GM18951 (cell line): ENCODE measurements at regions not wholly inside any gene's neighbourhood (a gene's known extent, or its start where the extent isn't known, plus 50 kb on each side); places are given as distances from the start of the nearest gene placed in this dataset.

Experiments used
- POLR2A ChIP-seq: IDR thresholded peaks from 4 replicates; pipeline ENCODE4 v1.6.1; 2011; ENCODE audit warnings: mild to moderate bottlenecking; ENCODE audit not compliant: insufficient read length, insufficient read depth; ENCODE audit errors: extremely low read depth
- in situ Hi-C: fragments of 300-500 bp; cut with MboI; formaldehyde crosslinking; loops from one replicate; pipeline ENCODE4 v1.12.0; 2022; ENCODE audit warnings: low sequenced_read_pairs, mixed read lengths, inconsistent platforms; ENCODE audit not compliant: unreplicated experiment

GRCh38 chr4:178333355-178333754 lies 891.1 kb upstream of the AGA start:
- no peak for TF ChIP-seq POLR2A
- in situ Hi-C loops = no loop called here

DNA sequence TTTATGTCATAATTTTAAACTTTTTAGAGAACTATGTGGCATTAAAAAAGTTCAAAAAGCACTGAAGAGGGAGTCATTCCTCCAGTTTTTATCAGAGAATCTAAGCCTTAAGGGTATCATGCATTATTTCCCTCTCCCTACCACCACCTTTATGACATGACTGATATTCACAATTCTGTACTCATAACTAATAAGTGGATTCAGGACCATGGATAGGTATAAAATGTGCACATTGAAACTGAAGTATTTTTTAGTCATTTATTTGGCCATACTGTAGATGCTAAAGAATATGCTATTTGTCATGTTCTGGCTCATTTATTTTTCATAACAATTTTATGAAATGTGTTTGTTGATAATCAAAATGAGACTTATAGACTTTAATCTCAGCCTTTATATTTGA lies 897.5 kb upstream of the AGA start:
- in situ Hi-C loops = no loop called here
- no peak for TF ChIP-seq POLR2A

DNA sequence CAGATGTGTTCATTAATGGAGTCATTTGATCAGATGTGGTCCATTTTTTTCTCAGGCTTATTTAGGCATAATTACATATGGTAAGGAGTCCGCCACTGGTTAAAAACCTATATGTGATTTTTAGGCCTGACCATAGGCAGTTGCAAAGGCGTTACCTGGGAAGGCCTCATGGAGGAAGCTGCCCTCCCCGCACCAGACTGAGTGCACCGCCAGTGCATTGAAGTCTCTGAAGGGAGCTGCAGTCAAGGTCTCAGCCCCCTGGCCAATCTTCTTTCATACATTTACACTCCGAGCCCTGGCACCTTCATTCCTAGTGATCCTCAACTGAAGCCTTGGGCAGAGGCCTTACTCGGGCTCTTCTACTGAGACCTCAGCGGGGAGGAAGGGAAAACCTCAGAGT lies 898.2 kb upstream of the AGA start:
- no peak for TF ChIP-seq POLR2A

GRCh38 chr4:178344096-178344495 lies 901.9 kb upstream of the AGA start:
- TF ChIP-seq POLR2A = no peak

More for the DNA sequence above, 898.2 kb upstream of the AGA start:
- in situ Hi-C loops = no loop called here

GRCh38 chr4:178347111-178347510 lies 904.9 kb upstream of the AGA start:
- TF ChIP-seq POLR2A = no peak
- in situ Hi-C loops = no loop called here

More at GRCh38 chr4:178344096-178344495, 901.9 kb upstream of the AGA start:
- in situ Hi-C loops = no loop called here

- no peak for TF ChIP-seq POLR2A
- in situ Hi-C loops = no loop called here
Measured at GRCh38 chr4:178349601-178350000, 907.4 kb upstream of the AGA start.

GRCh38 chr4:178351185-178351584 lies 908.9 kb upstream of the AGA start:
- in situ Hi-C loops = no loop called here
- TF ChIP-seq POLR2A = no peak

GRCh38 chr4:178356725-178357124 lies 914.5 kb upstream of the AGA start:
- in situ Hi-C loops = no loop called here
- TF ChIP-seq POLR2A = no peak

GRCh38 chr4:178385481-178385880 lies 943.2 kb upstream of the AGA start:
- in situ Hi-C loops = no loop called here
- no peak for TF ChIP-seq POLR2A

DNA sequence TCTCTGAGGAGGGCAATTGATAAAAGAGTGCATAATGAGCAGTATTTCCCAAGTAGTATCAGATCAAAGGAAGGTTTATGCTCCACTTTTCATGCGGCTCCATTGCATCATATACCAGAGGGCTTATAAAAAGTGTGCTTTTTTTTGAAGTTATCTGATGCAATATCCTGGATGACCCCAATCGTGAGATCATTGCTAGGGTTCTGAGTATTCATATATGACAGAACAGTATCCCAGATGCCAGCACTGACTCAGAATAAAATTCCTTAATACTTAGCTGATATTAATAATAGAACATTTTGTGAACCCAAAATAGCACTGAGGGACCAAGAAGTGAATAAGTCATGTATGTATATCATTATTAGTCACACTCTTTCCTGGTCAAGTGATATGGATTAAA lies 945.5 kb upstream of the AGA start:
- TF ChIP-seq POLR2A = no peak
- in situ Hi-C loops = no loop called here

- no peak for TF ChIP-seq POLR2A
- in situ Hi-C loops = no loop called here
Measured at GRCh38 chr4:178395798-178396197, 953.6 kb upstream of the AGA start.

DNA sequence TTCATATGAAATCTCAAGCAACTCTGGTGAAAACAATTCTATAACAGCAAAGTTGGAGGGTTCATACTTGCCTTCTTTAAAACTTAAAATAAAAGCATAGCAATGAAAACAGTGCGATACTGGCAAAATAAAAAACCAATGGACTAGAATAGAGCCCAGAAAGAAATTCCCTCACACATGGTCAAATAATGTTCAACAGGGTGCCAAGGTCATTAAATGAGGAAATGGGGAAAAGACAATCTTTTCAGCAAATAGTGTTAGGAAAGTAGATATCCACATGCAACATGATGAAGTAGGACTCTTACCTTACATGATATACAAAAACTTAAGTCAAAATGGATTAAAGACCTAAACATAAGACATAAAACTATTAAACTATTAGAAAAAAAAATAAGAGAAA lies 970.2 kb upstream of the AGA start:
- TF ChIP-seq POLR2A = no peak
- in situ Hi-C loops = no loop called here

- in situ Hi-C loops = no loop called here
- TF ChIP-seq POLR2A = no peak
Measured at GRCh38 chr4:178414042-178414441, 971.8 kb upstream of the AGA start.

DNA sequence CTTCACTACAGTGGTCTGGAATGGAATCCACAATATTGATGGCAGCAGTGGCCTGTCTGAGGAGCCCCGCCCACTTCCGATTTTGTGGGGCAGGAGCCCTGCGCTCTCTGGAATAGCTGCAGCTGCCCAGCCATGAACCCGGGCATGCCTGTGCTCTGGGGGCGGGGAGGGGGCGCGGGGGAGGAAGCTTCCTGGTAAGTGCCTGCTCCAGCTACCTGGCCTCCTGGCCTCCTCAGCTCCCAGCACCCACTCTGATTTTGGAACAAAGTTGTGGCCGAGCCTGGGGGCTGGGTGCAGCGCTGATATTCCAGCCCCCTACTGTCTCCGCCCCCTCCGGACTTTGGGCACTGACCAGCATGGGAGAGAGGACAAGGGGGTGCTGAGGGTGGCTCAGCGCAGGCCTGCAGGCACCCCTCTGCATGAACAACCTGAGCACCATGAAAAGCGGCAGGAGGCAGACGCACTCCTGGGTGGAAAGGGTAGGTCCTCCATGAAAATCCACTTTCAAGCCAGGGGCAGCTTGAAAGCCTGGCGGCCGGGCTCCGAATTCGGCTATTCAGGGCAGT lies 972.7 kb upstream of the AGA start:
- no peak for TF ChIP-seq POLR2A
- in situ Hi-C loops = no loop called here

- TF ChIP-seq POLR2A = no peak
- in situ Hi-C loops = no loop called here
Measured at GRCh38 chr4:178415925-178416324, 973.7 kb upstream of the AGA start.
